Mucosa of descending colon (tissue), 3 donors: ENCODE measurements at regions not wholly inside any gene's neighbourhood (a gene's known extent, or its start where the extent isn't known, plus 50 kb on each side); places are given as distances from the start of the nearest gene placed in this dataset.
A peak's percentile ranks its signal among the peaks of the same experiment; 100 is the strongest.
"Not testable (repeated sequence)": the region's sequence is repeated elsewhere in the genome, so short reads cannot be mapped to it uniquely, and the experiment has no call there.

Experiments
- ATAC-seq: fragments of 200-7000 bp; cut with Tn5 transposase; one replicate; pipeline ENCODE4 v1.9.1; 2020; ENCODE audit warnings: mild to moderate bottlenecking, moderate library complexity
- DNase-seq, 3 donors: peaks; one replicate each; pipeline ENCODE4 v3.0.0-alpha.2; 2020
- H3K36me3 ChIP-seq: fragments of 200-600 bp; one replicate; pipeline ENCODE4 v1.8.0; 2021; ENCODE audit warnings: low read depth, mild to moderate bottlenecking
- H3K4me1 ChIP-seq: fragments of 200-600 bp; one replicate; pipeline ENCODE4 v1.8.0; 2021; ENCODE audit warnings: low read depth, mild to moderate bottlenecking
- H3K4me3 ChIP-seq: fragments of 200-600 bp; one replicate; pipeline ENCODE4 v1.8.0; 2021; ENCODE audit warnings: mild to moderate bottlenecking
- H3K9me3 ChIP-seq: fragments of 200-600 bp; one replicate; pipeline ENCODE4 v1.8.0; 2021; ENCODE audit warnings: mild to moderate bottlenecking
- intact Hi-C, 2 donors: fragments of 100-400 bp; cut with DNase I in 1 of 2; cut with micrococcal nuclease in 1 of 2; formaldehyde crosslinking; loops; one replicate each; pipeline versions ENCODE4 v1.11.0 to v1.11.1; 2022; cut with DNase I, micrococcal nuclease
- TF ChIP-seq, protein P1 (sequence below): fragments of 200-600 bp; IDR thresholded peaks from one replicate; pipeline ENCODE4 v1.8.0; 2022; ENCODE audit warnings: antibody characterized with exemption, mild to moderate bottlenecking
- donor health status: DM: no; HTN: no; CAD: no; lungs with moderate emphysema.
- donor health status: DM: no; HTN: no; CAD: no.
- donor health status: DM: no; HTN: yes; CAD: no.

DNA sequence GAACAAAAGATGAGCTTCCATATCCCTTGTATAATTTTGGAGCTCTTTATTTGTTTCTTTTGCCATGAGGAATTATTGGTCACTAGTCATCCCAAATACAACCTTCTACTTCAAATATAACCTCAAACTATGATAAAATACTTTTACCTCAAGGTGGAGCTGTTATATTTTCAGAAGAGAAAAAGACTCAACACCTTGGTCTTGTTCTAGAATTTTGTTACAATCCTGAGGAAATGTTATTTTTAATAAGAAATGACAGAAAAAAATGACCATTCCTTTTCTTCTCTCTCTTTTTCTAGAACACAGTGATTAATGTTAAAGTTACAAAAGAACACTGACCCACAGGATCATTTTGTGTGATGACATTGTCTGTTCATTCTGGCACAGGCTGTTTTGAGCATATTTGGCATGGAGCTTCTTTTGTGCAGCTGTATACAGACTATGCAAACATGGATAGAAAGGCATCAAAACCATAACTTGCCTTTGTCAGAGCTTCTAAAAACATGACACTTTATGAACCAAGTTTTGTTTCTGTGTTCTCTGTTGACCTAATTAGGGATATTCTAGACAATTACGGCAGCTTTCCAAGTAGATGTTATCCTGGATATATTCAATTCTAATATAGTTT, 159.6 kb upstream of the CTSO start:
- no peaks in the 10 kb centered on the region for H3K36me3 ChIP-seq
- H3K9me3 ChIP-seq: no peaks in the 10 kb centered on the region
- TF ChIP-seq, protein P1, sequence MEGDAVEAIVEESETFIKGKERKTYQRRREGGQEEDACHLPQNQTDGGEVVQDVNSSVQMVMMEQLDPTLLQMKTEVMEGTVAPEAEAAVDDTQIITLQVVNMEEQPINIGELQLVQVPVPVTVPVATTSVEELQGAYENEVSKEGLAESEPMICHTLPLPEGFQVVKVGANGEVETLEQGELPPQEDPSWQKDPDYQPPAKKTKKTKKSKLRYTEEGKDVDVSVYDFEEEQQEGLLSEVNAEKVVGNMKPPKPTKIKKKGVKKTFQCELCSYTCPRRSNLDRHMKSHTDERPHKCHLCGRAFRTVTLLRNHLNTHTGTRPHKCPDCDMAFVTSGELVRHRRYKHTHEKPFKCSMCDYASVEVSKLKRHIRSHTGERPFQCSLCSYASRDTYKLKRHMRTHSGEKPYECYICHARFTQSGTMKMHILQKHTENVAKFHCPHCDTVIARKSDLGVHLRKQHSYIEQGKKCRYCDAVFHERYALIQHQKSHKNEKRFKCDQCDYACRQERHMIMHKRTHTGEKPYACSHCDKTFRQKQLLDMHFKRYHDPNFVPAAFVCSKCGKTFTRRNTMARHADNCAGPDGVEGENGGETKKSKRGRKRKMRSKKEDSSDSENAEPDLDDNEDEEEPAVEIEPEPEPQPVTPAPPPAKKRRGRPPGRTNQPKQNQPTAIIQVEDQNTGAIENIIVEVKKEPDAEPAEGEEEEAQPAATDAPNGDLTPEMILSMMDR: no peak
- intact Hi-C loops: no loop called here
- no peak for ATAC-seq
- no peak for DNase-seq
- no peak overlapping the region for H3K4me3 ChIP-seq
- no peaks in the 10 kb centered on the region for H3K4me1 ChIP-seq

DNA sequence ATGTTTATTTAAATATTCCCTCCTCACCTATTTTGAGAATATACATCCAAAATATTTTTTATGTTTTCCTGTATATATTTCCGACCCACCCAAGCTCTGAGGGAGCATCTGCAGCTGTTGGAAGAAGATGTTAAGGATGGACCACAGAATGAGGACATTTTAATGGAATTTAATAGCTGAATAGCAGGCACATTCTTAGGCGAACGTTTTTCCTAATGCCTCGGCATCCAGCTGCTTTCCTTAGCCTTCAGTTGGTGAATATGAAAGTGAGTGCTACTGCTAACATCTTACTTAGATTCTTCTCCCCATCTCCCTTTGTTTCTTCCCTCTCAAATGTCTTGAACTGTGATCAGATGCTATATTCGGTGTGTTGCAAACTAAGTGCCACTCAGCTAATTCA, 158.0 kb upstream of the CTSO start:
- DNase-seq: no peak
- ATAC-seq: no peak
- H3K4me3 ChIP-seq: no peak overlapping the region
- no peaks in the 10 kb centered on the region for H3K9me3 ChIP-seq
- no peaks in the 10 kb centered on the region for H3K4me1 ChIP-seq
- no peaks in the 10 kb centered on the region for H3K36me3 ChIP-seq
- intact Hi-C loops: no loop called here
- TF ChIP-seq, protein P1: no peak

DNA sequence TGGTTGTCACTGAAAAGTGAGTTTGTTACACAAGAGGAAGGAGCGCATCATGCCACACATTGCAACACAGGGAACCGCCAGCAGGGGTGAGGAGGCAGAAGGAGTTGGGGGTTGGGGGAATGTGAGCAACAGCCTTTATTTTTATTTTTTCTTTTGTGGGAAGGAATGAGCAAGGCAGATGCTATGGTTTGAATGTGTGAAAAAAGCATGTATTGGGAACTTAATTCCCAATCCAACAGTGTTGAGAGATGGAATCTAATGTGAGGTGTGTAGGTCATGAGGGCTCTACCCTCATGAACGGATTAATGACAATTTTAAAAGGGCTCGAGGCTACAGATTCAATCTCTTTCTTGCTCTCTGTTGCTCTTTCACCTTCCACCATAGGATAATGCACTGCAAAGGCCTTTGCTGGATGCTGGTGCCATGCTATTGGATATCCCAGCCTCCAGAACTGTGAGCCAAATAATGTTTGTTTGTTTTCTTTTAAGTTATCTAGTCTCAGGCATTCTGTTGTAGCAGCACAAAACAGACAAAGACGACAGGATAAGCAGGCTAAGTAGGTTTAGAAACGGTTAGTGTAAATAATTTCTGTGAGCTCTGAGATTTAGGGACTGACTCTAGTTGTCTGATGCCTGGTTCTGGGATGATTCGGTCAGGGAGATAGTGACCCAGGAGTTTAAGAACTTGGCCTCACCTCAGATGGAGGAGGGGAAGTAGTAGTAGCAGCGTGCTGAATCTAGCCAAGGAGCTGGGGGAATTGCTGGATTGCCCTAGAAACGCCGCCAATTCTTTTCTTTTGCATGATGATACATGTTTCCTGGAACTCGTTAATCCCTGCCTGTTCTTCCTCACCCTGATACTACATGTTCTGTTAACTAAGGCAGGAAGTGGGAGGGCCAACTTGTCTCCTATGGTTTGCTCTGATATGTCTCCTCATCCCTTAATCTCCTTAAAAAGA, 156.6 kb upstream of the CTSO start:
- DNase-seq (peak in 1 of 3 donors; percentile 2), ATAC-seq (no peak)
- no peaks in the 10 kb centered on the region for H3K9me3 ChIP-seq
- no peak overlapping the region for H3K4me3 ChIP-seq
- no peaks in the 10 kb centered on the region for H3K4me1 ChIP-seq
- intact Hi-C loops: no loop called here
- no peaks in the 10 kb centered on the region for H3K36me3 ChIP-seq
- TF ChIP-seq, protein P1: no peak

DNA sequence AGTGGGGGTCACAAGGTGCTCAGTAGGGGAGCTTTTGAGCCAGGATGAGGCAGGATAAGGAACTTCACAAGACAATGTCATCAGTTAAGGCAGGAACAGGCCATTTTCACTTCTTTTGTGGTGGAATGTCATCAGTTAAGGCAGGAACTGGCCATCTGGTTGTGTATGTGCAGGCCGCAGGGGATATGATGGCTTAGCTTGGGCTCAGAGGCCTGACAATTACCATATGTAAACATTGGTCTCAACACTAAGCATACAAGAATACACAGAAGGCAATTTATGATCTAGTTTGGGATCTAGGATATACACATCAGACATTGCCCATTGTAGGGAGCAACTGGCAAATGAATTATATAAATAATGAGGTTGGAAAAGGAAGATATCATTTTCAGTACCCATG, 155.4 kb upstream of the CTSO start:
- DNase-seq, intact Hi-C loops, ATAC-seq, H3K4me1 ChIP-seq, H3K4me3 ChIP-seq, H3K9me3 ChIP-seq, H3K36me3 ChIP-seq: not testable (repeated sequence)

DNA sequence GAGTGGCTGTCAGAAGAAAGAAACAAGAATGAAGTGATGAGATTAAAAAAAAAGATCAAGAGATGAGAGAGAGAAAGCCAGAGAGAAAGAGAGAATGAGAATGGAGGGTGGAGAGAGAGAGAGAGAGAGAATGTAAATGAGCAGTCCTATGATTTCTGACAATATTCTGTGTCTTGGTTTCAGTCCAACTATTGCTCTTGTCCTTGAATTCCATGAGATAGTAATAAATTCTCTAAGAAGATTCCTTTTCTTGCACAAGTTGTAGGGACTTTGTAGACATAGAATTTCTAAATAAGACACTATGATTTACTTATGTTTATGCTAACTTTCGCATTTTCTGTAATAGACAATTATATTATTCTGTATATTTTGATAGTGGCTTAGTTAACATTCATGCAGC, 149.6 kb upstream of the CTSO start:
- H3K9me3 ChIP-seq: no peaks in the 10 kb centered on the region
- no peak for ATAC-seq
- no peaks in the 10 kb centered on the region for H3K4me1 ChIP-seq
- DNase-seq: no peak
- H3K4me3 ChIP-seq: no peak overlapping the region
- intact Hi-C loops: no loop called here
- TF ChIP-seq, protein P1: no peak
- H3K36me3 ChIP-seq: no peaks in the 10 kb centered on the region

DNA sequence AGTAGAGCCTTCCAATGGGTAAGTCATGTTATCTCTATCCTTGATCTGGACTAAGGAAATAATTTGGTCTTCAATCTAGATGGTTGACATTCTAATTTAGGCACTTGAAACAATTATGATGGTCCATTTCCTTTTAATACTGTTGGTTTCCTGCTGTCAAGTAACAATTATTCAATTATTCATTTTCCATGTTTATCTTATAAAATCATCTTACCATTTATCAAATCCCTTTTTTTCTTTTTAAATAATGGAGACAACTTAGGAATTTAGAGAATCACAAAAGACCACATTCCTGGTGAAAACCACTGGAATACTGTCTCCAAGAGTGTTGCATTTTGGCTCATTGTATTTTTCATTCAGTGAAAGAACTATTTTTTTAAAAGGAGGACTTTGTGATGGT, 148.7 kb upstream of the CTSO start:
- intact Hi-C loops: no loop called here

More for the DNA sequence above, 148.7 kb upstream of the CTSO start:
- no peak overlapping the region for H3K4me3 ChIP-seq
- TF ChIP-seq, protein P1: no peak
- no peaks in the 10 kb centered on the region for H3K4me1 ChIP-seq
- no peak for DNase-seq
- H3K36me3 ChIP-seq: no peaks in the 10 kb centered on the region
- ATAC-seq: no peak
- H3K9me3 ChIP-seq: no peaks in the 10 kb centered on the region
